Mucosa of gallbladder (tissue), 1 donor: ENCODE measurements at regions not wholly inside any gene's neighbourhood (a gene's known extent, or its start where the extent isn't known, plus 50 kb on each side); places are given as distances from the start of the nearest gene placed in this dataset.

Source experiments
- DNase-seq: peaks from one replicate; pipeline ENCODE4 v3.0.0-alpha.2; 2020; ENCODE audit warnings: low spot score
- donor health status: DM: no; HTN: no; CAD: no.

DNA sequence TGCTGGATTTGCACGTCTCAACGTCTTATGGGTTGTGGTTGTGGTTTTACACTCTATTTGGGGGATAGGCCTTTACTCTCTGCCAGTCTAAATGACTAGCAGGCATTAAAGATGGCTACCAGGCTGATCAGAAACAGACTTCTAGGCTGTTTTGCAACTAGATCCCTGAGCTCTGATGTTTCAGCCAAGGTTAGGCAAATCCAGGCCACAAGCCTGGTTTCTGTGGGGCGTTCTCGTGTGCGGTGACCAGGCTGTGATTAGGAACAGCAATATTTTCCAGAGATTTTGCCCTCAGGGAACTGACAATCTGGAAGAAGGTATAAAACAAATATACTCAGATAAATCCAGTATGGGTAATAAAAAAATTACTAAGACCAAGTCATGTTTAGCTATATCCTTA, 502.4 kb downstream of the INSC start:
- DNase-seq: no peak

DNA sequence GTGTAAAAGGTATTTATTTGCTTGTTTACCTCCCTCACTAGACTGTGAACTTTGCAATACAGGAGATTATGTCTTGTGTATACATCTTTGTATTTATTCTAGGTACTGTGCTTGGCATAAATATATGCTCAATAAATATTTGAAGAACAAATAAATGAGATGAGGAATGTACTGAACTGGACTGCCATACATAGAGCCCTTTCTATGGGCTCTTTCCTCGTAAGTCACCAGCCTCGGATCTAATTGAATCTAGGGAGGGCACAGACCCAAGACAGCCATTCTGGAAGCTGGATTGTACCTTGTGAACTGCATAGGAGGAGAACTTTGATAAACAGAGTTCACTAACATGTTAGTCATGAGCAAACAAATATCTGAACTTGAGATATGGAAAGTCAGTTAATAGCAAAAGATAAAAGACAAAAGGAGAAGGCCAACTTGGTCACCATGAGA, 503.9 kb downstream of the INSC start:
- DNase-seq: peak; percentile 15

DNA sequence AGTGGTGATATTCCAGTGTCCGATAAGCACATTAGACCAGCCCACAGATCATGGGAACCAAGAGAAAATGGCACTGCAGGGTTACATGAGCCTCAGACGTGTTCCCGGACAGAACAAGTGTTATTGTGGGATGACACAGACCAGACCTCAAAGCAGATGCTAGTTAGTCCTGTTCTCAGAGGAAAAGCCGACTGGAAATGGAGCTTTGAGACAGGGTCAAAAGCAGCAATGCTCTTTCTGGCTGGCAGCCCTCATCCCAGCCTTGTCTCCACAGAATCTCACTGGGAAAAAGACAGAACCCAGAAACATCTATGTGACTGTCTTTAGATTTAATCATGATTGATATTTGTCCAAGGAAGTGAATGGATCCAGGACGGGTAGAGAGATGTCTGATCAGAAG, 506.8 kb downstream of the INSC start:
- DNase-seq: no peak

DNA sequence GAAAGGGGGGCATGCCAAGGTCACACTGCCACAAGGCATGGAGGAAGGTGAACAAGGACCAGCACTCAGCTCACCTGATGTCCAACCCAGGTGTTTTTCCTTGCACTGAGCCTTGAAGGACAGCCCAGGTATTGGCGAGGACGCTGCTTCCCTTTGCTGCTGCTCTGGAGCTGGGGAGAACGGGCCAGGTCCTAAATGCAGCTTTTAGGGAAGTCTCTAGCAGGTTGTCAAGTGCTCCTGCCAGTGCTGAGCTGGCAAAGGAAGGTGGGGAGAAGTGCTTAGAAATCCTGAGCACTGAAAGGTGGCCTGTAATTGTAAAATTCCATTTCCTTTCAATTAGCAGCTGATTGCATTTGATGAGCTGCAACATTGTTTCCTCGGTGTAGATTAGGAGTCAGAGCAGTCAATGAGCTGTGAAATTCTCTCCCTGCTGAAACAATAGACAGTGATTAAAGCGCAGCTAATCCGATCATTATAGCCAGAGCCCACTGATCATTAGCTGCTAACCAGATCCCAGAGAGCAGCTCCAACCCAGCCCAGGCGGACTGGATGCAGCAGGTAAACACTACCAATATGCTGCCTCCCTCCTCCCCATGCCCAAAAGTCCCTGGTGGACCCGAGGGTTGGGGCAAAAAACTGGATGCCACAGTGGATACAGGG, 507.6 kb downstream of the INSC start:
- no peak for DNase-seq

DNA sequence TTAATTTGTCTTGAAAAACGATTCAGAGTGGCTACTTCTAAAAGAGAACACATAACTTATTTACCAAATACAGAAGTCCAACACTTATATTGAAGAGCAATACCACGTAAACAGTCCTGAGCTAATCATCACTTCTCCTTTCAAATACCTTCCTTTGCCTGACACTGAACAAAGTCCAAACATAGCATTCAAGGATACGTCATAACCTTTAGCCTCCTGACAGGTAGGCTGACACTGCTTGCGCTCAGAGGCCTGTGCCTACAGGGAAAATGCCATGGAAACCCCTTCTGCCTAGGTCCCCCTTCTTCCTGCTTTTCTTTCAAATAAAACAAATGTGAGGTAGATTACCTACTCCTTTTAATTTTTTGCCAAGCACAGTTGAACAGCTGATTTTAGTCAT, 510.0 kb downstream of the INSC start:
- DNase-seq: peak; percentile 41

DNA sequence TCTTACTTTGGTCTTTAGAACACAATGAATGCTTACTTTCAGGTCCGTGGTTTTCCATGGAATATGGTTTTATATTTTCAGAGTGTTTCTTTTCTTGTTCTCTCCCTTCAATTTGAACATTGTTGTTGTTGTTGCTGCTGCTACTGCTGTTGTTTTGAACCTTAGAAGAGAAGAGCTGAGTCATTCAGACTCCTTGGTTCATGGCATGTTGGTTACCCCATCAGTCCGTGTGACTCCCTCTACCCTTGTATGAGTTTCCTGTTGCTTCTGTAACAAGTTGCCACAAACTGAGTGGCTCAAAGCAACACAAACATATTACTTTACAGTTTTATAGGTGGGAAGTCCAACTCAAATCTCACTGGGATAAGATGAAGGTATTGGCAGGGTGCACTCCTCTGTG, 511.0 kb downstream of the INSC start:
- DNase-seq: no peak

DNA sequence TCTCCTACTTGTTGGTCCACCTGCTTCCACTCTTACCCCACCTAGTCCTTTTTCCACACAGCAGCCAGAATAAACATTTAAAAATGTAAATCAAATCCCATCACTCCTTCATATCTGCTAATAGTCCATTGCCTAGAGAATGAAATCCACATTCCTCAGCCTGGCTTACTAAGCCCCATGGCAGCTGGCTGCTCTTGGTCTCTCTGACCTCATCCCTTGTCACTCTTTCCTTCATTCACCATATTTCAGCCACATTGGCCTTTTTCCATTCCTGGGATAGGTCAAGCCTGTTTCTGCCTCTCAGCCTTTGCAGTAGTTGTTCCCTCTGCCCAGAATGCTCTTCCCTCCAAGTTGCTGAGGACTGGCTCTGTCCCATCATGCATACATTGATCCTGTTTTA, 512.8 kb downstream of the INSC start:
- DNase-seq: no peak

DNA sequence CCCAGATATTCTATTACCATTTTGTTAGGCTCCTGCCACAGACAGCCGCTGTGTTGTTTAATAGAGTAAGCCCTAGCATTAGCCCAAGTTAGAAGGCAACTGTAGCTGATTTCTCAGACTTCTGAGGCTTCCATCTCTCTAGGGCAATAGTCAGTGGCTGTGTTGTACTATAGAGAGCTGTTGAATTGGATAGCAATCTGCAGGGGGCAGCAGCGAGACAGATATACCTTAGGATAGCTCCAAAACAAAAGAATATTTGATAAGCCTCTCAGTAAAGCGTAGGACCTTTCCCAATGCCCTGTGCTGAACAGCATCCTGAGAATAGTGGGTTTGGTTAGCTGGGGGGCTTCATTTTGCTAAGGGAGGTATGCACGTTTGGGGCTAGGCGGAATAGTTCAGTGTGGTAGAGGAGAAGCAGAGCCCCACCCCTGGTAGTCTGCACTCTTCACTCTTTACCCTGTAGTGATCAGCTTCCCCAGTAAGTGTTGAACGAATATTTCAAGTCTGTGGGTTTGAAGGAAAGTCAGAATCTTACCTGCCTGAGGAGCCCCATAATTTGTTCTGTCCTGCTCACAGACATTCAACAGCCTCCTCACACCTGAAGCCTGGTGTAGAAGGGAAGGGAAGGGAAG, 515.1 kb downstream of the INSC start:
- peak; percentile 64 for DNase-seq

DNA sequence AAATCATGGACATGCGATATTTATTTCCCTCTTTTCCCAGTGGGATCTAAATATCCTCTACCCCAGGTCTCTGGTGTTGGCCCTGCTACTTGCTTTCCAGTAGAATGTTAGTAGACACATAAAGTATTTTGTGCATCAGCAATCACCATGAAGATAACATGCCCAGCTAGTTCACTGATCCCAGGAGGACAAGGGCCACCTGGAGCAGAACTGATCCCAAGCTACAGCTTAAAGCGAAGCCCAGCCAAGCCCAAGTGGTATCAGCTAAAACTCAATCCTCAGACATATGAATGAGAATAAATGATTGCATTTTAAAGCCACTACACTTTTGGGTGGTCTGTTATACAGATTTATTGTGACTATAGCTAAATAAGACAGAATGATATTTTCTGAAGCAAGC, 516.2 kb downstream of the INSC start:
- no peak for DNase-seq

DNA sequence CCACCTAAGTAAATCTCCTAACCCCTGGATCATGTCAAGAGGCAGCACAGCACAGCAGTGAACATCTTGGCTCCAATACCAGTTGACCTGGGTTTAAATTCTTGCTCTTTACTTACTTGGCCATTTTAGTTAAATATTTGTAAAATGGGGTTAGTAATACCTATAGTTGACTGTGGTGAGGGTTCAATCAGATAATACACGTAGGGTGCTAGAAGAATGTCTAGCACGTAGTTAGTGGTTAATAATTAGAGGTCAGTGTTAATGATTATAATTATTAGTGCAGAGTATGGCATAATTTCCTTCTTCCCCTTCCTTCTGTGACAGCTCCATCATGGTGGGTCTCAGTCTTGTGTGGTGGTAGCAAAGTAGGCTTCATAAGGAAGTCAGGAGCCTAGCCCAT, 520.8 kb downstream of the INSC start:
- no peak for DNase-seq

DNA sequence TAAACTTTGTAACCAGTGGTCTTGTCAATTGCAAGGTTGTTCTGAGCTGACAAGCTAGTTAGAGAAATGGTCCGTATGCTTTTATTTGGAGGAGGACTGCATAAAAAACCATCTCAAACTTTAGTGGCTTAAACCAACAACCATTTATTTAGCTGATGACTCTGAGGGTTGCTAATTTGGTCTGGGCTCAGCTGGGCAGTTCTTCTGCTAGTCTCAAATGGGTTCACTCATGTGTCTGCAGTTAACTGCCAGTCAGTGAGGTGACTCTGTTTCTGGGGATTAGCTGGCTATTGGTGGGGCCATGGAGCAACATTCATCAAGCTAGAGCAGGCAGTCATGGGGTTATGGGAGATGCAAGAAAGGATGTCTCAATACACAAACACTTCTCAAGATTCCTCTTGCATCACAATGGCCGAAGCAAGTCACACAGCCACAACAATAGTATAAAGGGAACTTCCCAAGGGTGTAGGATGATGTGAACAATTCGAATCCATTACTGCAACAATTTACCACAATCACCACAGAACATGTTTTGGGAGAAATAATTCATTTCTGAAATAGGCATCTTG, 521.9 kb downstream of the INSC start:
- no peak for DNase-seq

DNA sequence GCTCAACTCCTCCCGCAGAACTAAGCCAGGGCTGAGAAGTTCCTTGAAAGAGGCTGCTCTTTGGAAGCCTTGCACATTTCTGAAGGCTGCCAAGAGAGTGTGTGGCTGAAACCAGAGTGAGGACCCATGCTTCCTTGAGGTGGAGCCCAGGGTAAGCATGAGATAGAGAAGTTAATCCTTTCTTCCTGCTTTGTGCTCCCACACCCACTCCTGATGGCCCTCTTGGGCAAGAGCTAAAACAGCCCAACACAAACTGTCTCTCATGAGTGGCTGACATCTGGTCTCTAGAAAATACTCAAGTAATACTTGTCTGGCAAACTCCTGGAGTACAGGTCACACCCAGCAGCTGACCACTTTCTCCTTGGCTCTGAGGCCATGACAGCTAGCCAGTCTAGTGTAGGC, 523.7 kb downstream of the INSC start:
- peak; percentile 44 for DNase-seq

DNA sequence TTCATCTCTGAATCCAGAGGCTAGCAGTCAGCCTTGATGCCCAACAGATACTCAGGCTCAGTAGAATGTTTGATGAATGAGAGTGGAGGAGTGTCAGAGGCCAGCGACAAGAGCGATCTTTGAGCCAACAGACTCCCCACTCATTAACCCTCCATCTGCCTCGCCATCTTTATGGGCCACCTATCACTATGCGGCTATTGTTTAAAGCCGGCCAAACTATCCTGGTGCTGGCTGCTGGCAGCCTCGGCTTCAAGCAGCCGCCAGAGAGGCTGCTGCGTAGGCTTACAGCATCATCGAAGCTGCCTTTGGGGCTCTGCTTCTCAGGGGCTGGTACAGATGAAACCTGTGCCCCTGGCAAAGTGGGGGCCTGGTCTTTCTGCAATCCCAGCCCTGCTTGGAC, 525.6 kb downstream of the INSC start:
- DNase-seq: no peak

DNA sequence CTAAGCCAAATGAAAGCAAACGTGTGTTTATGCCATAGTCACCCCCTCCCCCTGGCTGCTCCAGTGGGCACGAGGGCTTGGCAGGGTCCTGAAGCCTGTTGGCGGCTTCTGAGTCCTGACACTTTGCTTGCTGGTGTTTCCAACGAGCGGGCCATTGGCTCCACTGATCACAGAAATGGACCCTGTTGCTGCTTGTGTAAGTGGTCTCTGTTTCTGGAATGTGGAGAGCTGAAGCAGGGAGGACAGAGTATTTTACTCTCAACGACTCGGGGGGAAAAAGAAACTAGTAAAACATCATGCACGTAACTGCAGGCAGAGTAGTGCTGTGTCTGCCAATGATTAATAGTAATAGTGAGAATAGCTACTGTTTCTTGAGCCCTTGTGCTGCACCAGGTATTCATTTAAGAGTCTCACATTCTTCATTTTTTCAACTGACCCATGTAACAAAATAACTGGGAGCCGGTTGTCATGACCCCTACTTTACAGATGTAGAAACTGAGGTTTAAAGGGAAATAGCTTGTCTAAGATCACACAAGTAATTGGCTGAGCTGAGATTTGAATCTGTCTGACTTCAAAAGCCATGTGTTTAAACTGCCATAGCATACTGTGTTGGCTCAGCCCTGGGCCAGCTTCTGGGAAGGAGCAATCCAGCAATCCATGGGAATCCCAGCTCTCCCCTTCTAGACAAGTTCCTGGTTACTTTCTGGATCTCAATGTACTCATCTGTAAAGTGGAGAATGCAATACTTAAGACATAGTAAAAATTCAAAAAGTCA, 526.7 kb downstream of the INSC start:
- no peak for DNase-seq

DNA sequence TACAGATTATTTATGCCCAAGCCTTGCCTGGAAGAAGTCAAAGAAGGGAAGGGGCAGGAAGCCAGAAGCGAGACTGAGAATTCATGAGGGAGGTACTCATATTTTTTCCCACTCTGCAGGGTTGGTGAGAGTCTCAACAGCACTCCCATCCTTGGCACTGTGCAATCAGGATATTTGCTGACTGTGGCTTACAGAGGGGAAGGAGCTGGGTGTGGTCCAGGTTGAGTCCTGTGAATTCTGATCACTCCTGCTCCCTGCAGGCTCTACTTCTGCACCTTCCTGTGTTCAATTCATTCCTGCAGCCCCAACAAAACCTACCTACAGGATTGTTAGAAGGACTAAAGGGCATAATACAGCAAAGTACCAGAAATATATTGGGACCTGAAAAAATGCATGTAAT, 530.5 kb downstream of the INSC start:
- no peak for DNase-seq

DNA sequence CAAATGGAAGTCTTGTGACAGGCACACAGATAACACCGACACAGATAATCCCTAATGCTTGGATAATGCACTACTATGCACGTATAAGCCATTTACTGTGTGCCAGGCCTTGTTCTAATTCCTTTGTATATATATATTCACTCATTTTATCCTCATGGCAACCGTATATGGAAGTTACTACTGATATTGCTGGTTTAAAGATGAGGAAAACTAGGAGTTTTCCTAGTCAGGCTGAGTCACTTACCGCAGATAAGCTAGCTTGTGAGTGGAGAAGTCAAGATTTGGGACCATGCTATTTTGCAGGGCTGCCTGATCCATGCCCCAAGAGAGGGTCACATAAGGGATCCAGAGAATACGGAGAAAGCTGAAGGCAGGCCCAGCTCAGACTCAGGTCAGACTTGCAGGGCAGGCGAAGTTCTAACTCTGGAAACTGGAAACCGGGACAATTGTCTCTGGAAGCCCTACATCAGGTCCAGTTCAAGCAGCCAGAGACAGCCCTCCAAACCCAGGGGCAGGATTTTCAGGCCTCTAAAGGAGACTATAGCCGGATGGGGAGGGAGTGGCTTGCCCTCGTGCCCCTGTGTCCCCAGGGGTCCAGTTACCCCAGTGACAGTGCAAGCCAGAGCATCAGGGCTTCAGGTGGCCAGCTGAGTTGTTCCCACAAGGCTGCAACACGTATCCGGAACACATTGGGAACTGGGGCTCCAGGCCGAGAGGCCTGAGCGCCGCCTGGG, 534.8 kb downstream of the INSC start:
- no peak for DNase-seq

DNA sequence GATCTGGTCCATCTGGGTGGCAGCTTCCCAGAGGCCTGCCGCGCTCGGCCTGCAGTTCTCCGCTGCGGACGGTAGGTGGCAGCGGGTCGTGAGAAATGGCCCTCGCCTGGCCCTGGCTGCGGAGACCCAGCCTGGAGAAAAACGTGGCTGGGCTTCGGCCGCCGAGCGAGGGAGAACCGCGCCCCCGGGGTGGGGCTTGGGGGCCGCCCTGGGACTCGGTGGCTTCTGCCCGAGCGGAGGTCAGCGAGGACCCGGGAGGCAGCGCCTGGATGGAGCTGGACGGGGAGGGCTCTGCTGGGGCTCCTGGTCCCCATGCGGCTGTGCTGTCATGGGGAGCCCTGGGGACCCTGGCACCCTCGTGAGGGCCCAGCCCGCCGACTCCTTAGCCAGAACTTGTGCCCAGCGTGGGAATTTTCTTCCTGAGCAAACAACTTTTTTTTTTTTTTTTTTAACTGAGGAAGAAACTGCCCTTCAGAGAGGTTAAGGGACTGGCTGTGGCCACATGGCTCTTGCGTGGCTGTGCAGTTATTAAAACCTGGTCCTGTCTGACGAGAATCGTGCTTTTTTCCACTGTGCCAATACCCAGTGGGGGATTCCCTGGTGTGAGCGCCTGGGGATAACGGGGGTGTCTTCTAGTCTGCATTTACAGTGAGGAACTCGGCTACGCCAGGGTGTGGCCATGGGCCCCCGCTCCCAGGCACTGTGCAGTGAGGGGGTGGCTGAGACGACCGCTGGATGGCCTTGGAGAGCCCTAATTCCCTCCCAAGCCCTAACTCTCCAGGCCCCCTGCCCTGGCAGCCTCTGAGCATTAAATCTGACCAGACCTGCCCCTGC, 535.6 kb downstream of the INSC start:
- peak; percentile 95 for DNase-seq

DNA sequence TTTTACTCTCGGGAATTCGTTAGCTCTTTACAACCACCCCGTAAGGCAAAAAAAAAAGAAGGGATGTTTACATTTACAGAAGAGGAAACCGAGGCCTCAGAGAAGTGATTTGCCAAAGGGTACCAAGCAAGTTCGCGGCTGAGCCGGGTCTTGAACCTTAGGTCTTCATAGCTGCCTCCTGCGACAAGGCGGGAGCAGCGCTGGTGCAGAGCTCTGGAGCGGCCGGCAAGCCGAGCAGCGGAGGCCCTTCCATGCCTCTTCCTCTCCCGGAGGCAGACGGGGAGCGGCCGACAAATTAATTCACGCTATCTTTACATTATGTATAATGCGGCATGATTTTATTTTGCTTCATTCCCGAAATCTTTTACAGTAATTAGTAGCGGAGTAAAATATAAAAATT, 536.3 kb downstream of the INSC start:
- DNase-seq: no peak

DNA sequence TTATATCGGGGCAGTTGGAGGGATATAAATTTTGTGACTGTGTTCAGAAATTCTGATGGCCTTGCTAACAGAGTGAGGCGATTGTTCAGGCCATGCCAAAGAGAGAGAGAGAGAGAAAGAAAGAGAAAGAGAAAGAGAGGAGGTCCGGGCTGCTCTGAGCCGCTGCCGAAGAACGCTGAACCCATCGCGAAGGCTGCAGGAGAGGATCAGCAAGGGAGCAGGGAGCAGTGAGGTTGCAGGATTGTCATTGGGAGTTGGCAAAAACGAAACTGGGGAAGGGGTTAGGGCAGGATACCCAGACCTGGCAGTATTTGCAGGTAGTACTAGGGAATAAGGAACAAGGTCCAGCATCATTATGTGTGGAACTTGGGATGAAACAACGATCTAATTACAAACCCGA, 537.1 kb downstream of the INSC start:
- no peak for DNase-seq

DNA sequence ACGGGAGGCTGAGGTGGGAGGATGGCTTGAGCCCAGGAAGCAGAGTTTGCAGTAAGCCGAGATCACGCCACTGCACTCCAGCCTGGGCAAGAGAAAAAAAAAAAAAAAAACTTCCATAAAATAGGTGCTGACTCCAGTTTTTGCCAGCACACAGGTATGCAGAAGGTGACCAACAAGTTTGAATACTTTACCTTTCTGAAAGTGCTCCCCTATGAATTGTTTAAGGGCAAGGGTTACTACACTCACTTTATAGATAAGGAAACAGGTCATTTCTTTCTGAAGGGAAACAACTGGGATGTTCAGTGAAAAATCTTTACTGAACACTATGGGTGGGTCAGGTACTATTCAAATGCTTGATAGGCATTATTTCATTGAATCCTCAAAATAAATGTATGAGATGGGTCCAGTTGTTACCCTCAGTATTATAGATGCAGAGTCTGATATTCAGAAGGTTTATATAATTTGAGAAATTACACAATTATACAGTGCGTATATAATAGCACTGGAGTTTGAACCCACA, 538.5 kb downstream of the INSC start:
- DNase-seq: no peak

DNA sequence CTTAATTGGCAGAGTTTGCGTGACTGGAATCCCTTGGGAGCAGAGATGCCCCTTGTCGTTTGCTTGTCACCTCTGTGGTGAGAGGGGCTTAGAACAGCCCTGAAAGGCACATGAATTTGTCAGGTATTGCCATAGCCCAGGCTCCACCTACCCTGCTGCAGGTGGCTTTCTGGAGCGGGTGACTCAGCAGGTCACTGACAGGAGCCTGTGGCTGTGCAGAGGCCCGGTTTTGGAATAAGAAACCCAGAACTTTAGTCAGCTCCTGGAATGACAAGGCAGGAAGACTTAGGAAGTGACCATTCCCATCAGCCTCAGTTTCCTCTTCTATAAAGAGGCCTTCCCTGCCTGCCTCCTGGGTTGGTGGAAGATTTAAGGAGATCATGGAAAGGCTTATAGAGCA, 539.7 kb downstream of the INSC start:
- DNase-seq: peak; percentile 34
